HG03571 (cell line): ENCODE measurements at regions not wholly inside any gene's neighbourhood (a gene's known extent, or its start where the extent isn't known, plus 50 kb on each side); places are given as distances from the start of the nearest gene placed in this dataset.
A peak's percentile ranks its signal among the peaks of the same experiment; 100 is the strongest.
"Not testable (repeated sequence)": the region's sequence is repeated elsewhere in the genome, so short reads cannot be mapped to it uniquely, and the experiment has no call there.

Source experiments
- ATAC-seq: cut with Tn5 transposase; IDR thresholded peaks from one replicate; pipeline ENCODE4 v1.9.1; 2021; ENCODE audit not compliant: unreplicated experiment

GRCh38 chr5:162209005-162209605 lies 141.5 kb downstream of the GABRG2 start:
- peak; percentile 73 for ATAC-seq

GRCh38 chr5:162214551-162214950 lies 147.0 kb downstream of the GABRG2 start:
- ATAC-seq, result no peak

GRCh38 chr5:162217037-162217436 lies 149.5 kb downstream of the GABRG2 start:
- no peak for ATAC-seq

- ATAC-seq, result no peak
Observed at GRCh38 chr5:162221910-162222309, 154.3 kb downstream of the GABRG2 start.

- ATAC-seq, result no peak
Observed at GRCh38 chr5:162227075-162227474, 159.5 kb downstream of the GABRG2 start.

- ATAC-seq, result no peak
Observed at GRCh38 chr5:162230348-162230747, 162.8 kb downstream of the GABRG2 start.

- ATAC-seq, result no peak
Observed at GRCh38 chr5:162231522-162231921, 163.9 kb downstream of the GABRG2 start.

GRCh38 chr5:162240734-162241133 lies 173.2 kb downstream of the GABRG2 start:
- ATAC-seq, result no peak

- no peak for ATAC-seq
Observed at GRCh38 chr5:162242416-162242815, 174.8 kb downstream of the GABRG2 start.

GRCh38 chr5:162243651-162244050 lies 176.1 kb downstream of the GABRG2 start:
- ATAC-seq, result no peak

- no peak for ATAC-seq
Observed at GRCh38 chr5:162248107-162248713, 180.6 kb downstream of the GABRG2 start.

- no peak for ATAC-seq
Observed at GRCh38 chr5:162256711-162257110, 189.1 kb downstream of the GABRG2 start.

GRCh38 chr5:162268694-162269481 lies 201.3 kb downstream of the GABRG2 start:
- ATAC-seq, result no peak

GRCh38 chr5:162272417-162272816 lies 204.8 kb downstream of the GABRG2 start:
- ATAC-seq, result no peak

- ATAC-seq, result no peak
Observed at GRCh38 chr5:162274679-162275078, 207.1 kb downstream of the GABRG2 start.

- ATAC-seq, result not testable (repeated sequence)
Observed at GRCh38 chr5:162275387-162275786, 207.8 kb downstream of the GABRG2 start.

- no peak for ATAC-seq
Observed at GRCh38 chr5:162282191-162282590, 214.6 kb downstream of the GABRG2 start.

- no peak for ATAC-seq
Observed at GRCh38 chr5:162283609-162284008, 216.0 kb downstream of the GABRG2 start.

- ATAC-seq, result no peak
Observed at GRCh38 chr5:162288647-162289296, 221.2 kb downstream of the GABRG2 start.

GRCh38 chr5:162289489-162289888 lies 221.9 kb downstream of the GABRG2 start:
- ATAC-seq, result no peak

- no peak for ATAC-seq
Observed at GRCh38 chr5:162299793-162300192, 232.2 kb downstream of the GABRG2 start.

GRCh38 chr5:162301356-162301755 lies 233.8 kb downstream of the GABRG2 start:
- ATAC-seq, result no peak
